ENCODE measurements at regions not wholly inside any gene's neighbourhood (a gene's known extent, or its start where the extent isn't known, plus 50 kb on each side); places are given as distances from the start of the nearest gene placed in this dataset.

- TF ChIP-seq CTCF (IDR thresholded peaks at IDR 0.05) (no peak), ZFX (IDR thresholded peaks at IDR 0.05; ENCODE audit: borderline replicate concordance) (no peak)
- H3K27ac ChIP-seq, result no peak overlapping the region
Observed at GRCh38 chr3:56878074-56878473, 76.3 kb upstream of the ARHGEF3 start.

GRCh38 chr3:56876916-56877315, 75.2 kb upstream of the ARHGEF3 start:
- TF ChIP-seq ZFX (IDR thresholded peaks at IDR 0.05; ENCODE audit: borderline replicate concordance) (no peak), CTCF (IDR thresholded peaks at IDR 0.05) (no peak)
- H3K27ac ChIP-seq, result no peak overlapping the region

- H3K27ac ChIP-seq, result no peak overlapping the region
- no peak for TF ChIP-seq CTCF (IDR thresholded peaks at IDR 0.05)
- no peak for TF ChIP-seq ZFX (IDR thresholded peaks at IDR 0.05; ENCODE audit: borderline replicate concordance)
Observed at GRCh38 chr3:56874269-56874668, 72.5 kb upstream of the ARHGEF3 start.

GRCh38 chr3:56870436-56870835, 68.7 kb upstream of the ARHGEF3 start:
- TF ChIP-seq ZFX (IDR thresholded peaks at IDR 0.05; ENCODE audit: borderline replicate concordance) (no peak), CTCF (IDR thresholded peaks at IDR 0.05) (no peak)
- H3K27ac ChIP-seq, result no peak overlapping the region

- no peak overlapping the region for H3K27ac ChIP-seq
- TF ChIP-seq CTCF (IDR thresholded peaks at IDR 0.05), result no peak
- no peak for TF ChIP-seq ZFX (IDR thresholded peaks at IDR 0.05; ENCODE audit: borderline replicate concordance)
Observed at GRCh38 chr3:56869157-56869889, 67.6 kb upstream of the ARHGEF3 start.

- TF ChIP-seq ZFX (IDR thresholded peaks at IDR 0.05; ENCODE audit: borderline replicate concordance), result no peak
- no peak overlapping the region for H3K27ac ChIP-seq
Observed at GRCh38 chr3:56868706-56869105, 67.0 kb upstream of the ARHGEF3 start.

- no peak overlapping the region for H3K27ac ChIP-seq
- TF ChIP-seq CTCF (IDR thresholded peaks at IDR 0.05) (no peak), ZFX (IDR thresholded peaks at IDR 0.05; ENCODE audit: borderline replicate concordance) (no peak)
Observed at GRCh38 chr3:56867671-56868070, 65.9 kb upstream of the ARHGEF3 start.

All from 22Rv1 (cell line).